Dendritic cell treated with granulocyte-macrophage colony-stimulating factor and Interleukin-4, amounts not matched to agents 40 ng/mL and 50 ng/mL, for 4 days (primary cell): ENCODE measurements at regions not wholly inside any gene's neighbourhood (a gene's known extent, or its start where the extent isn't known, plus 50 kb on each side); places are given as distances from the start of the nearest gene placed in this dataset.
"Not testable (repeated sequence)": the region's sequence is repeated elsewhere in the genome, so short reads cannot be mapped to it uniquely, and the experiment has no call there.

ENCODE experiments used
- H3K27ac Mint-ChIP-seq: one replicate; pipeline ENCODE4 v1.8.0; 2022; ENCODE audit warnings: mild to moderate bottlenecking, mixed read lengths
- H3K27me3 Mint-ChIP-seq: one replicate; pipeline ENCODE4 v1.8.0; 2022; ENCODE audit warnings: mild to moderate bottlenecking, mixed read lengths
- H3K36me3 Mint-ChIP-seq: one replicate; pipeline ENCODE4 v1.8.0; 2022; ENCODE audit warnings: low read depth, mixed read lengths
- H3K4me1 Mint-ChIP-seq: one replicate; pipeline ENCODE4 v1.8.0; 2022; ENCODE audit warnings: low read depth, mixed read lengths
- H3K4me3 Mint-ChIP-seq: one replicate; pipeline ENCODE4 v1.8.0; 2022; ENCODE audit warnings: mild to moderate bottlenecking, moderate library complexity, mixed read lengths
- H3K9me3 Mint-ChIP-seq: one replicate; pipeline ENCODE4 v1.8.0; 2022; ENCODE audit warnings: mixed read lengths
- intact Hi-C: fragments of 100-400 bp; cut with micrococcal nuclease; formaldehyde crosslinking; loops from one replicate; pipeline ENCODE4 v1.15.0; 2022

DNA sequence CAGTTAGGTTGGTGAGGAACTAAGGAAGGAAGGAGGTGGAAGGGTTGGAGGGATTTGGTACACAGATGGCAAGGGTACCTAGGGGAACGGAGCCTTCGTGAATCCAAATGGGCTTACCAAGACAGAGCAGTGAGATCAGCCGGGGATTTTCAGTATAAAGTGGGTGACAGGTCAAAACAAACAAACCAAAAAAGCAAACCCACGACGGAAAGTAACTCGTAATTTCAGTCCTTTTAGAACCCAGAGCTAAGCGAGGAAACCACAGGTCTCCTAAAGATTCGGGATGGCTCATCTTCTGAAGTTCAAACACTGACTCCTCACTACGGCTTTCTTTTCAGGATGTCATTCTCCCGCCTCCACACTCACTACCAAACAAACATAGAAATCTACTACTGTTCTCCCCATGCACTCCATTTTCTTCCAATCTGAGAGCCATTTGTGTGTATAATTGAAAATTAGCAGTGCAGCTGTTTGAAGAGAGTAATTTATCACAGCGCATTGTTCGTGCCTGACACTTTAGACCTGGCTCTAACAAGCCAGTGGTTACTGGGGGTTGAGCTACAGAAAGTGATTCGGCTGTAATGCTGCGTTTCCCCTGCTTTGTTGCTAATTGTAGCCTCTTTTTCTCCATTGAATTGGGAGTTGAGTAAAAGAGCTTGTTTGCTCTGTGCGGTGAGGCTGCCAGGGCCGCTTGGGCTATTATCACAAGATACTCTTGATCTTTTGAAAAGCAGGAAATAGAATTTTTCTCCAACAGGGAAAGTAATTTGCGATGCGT lies 64.7 kb upstream of the CCDC39 start:
- Mint-ChIP-seq H3K27me3 (no peaks in the 10 kb centered on the region), H3K4me3 (no peak overlapping the region), H3K4me1 (no peaks in the 10 kb centered on the region), H3K9me3 (no peaks in the 10 kb centered on the region), H3K36me3 (no peaks in the 10 kb centered on the region), H3K27ac (no peak overlapping the region)
- intact Hi-C loops = no loop called here

DNA sequence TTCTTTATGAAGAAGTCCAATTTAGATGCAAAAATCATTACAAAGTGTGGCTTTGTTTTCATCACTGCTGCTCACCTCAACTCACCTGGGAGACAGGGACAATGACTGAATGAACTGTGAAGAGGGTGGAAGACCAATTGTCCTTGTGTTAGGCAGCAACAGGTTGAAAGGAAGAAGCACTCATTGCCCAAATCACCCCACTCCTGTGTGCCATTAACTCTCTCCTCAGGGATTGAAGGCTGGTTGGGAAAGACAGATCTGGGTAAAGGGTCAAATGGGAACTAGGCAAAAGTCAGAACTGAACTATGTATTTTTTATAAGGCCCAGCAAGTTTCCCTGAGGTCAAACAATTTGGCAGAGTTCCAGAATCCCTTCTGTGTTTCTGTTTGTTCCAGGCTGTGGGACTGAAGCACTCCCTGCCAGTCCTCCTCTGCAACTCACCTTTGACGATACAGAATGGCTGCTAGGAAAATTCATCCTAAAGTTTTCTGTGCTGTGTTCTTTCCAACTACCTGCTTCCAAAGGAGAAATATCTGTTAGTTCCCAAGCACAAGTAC lies 68.6 kb upstream of the CCDC39 start:
- Mint-ChIP-seq H3K4me1 (no peaks in the 10 kb centered on the region), H3K9me3 (no peaks in the 10 kb centered on the region), H3K36me3 (no peaks in the 10 kb centered on the region), H3K27ac (no peak overlapping the region), H3K4me3 (no peak overlapping the region), H3K27me3 (no peaks in the 10 kb centered on the region)
- intact Hi-C loops = no loop called here

DNA sequence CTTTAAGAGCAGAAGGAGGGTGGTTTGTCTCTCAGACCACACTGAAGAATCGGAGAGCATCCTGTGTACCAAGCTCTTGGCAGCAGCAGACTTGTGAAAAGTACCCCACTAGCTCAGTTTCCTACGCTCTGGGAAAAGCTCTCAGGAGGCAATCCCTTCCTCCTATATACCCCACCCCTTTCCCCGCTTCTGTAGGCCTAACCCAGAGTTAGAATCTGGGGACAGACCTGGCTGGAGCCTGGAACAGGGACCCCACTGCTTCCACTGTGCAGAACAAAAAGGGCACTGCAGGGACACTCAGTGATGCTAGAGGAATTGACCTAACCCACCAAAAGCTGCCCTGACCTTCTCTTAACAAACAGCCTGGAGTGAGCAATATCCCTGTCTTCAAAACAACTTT lies 70.0 kb upstream of the CCDC39 start:
- no peak overlapping the region for H3K4me3 Mint-ChIP-seq
- H3K27ac Mint-ChIP-seq = no peak overlapping the region
- H3K36me3 Mint-ChIP-seq = no peaks in the 10 kb centered on the region
- no peaks in the 10 kb centered on the region for H3K9me3 Mint-ChIP-seq
- intact Hi-C loops = no loop called here
- no peaks in the 10 kb centered on the region for H3K4me1 Mint-ChIP-seq
- no peaks in the 10 kb centered on the region for H3K27me3 Mint-ChIP-seq

DNA sequence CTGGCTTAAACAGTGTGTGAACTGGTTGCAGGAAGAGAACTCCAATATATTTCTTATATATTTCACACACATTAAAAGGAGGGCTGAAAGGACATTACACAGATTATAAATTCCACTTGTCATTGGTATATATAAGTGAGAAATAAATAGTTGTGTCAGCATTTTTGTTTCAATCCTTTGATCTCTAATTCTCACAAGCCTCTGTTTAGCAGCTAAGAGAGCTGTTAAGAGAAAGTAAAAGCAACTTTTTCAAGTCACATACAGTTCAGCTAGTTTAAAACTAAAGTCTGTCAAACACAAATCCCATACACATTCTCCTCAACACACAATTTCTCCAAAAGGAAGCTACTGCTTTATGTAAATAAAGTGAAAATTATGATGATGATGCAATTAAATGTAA lies 70.5 kb upstream of the CCDC39 start:
- intact Hi-C loops = no loop called here
- Mint-ChIP-seq H3K27me3 (no peaks in the 10 kb centered on the region), H3K36me3 (no peaks in the 10 kb centered on the region), H3K4me1 (no peaks in the 10 kb centered on the region), H3K4me3 (no peak overlapping the region), H3K27ac (no peak overlapping the region), H3K9me3 (no peaks in the 10 kb centered on the region)

DNA sequence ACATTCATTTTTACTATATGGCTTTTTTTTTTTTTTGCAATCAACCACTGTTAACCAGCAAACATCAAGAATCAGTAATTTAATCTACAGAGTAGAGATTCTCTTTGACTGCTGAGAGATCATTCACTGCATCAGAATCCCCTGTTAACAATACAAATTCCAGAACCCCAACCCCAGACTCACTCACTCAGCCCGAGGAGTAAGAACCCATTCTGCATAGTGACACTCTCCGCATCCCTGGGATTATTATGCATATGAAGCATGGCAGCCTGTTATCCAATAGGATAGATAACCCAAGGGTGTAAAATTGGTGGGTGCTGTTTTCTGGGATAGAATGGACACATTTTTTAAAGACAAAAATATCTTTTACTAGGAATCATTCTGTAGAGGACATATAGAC lies 76.3 kb upstream of the CCDC39 start:
- intact Hi-C loops = no loop called here

DNA sequence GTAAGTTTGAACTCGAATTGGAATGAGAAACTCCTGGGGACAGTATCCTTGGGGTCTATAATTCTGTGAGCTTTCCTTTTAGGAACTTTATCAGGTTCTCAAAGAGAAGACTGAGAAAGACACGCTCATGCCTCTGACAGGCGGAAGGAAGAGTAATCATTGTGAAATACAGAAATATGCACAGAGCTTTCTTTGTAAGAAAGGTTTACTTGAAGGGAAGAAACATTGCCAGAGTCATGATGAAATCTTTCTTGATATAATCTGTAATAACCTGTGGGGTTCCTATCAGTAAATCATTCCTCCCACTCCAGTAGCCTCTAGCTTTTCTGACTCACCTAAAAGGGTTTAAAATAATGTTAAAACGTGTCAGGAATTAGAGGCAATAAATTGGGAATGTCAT lies 83.6 kb upstream of the CCDC39 start:
- H3K27ac Mint-ChIP-seq = no peak overlapping the region

More for the DNA sequence above, 76.3 kb upstream of the CCDC39 start:
- Mint-ChIP-seq H3K36me3 (no peaks in the 10 kb centered on the region), H3K4me1 (no peaks in the 10 kb centered on the region), H3K27me3 (no peaks in the 10 kb centered on the region), H3K4me3 (no peak overlapping the region), H3K27ac (no peak overlapping the region), H3K9me3 (peaks cover 11% of the 10 kb centered on the region)

DNA sequence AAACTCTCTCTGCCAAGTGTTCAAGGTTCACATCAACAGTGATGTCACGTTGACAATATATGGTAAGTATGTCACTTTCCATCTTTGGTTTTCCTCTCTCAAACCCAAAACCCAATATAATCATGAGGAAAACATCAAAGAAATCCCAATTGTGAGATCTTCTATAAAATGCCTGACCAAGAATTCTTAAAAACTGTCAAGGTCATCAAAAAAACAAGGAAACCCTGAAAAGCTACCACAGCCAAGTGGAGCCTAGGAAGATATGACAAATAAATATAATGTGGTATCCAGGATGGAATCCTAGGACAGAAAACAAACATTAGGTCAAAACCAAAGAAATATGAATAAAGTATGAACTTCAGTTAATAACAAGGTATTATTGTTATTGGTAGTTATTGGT lies 85.2 kb upstream of the CCDC39 start:
- intact Hi-C loops = no loop called here
- peaks cover 21% of the 10 kb centered on the region for H3K9me3 Mint-ChIP-seq
- H3K4me3 Mint-ChIP-seq = no peak overlapping the region
- no peaks in the 10 kb centered on the region for H3K4me1 Mint-ChIP-seq
- H3K27me3 Mint-ChIP-seq = no peaks in the 10 kb centered on the region
- H3K27ac Mint-ChIP-seq = no peak overlapping the region
- H3K36me3 Mint-ChIP-seq = no peaks in the 10 kb centered on the region

More for the DNA sequence above, 83.6 kb upstream of the CCDC39 start:
- H3K4me3 Mint-ChIP-seq = no peak overlapping the region
- H3K4me1 Mint-ChIP-seq = no peaks in the 10 kb centered on the region
- H3K36me3 Mint-ChIP-seq = no peaks in the 10 kb centered on the region
- peaks cover 25% of the 10 kb centered on the region for H3K9me3 Mint-ChIP-seq
- intact Hi-C loops = no loop called here
- no peaks in the 10 kb centered on the region for H3K27me3 Mint-ChIP-seq

DNA sequence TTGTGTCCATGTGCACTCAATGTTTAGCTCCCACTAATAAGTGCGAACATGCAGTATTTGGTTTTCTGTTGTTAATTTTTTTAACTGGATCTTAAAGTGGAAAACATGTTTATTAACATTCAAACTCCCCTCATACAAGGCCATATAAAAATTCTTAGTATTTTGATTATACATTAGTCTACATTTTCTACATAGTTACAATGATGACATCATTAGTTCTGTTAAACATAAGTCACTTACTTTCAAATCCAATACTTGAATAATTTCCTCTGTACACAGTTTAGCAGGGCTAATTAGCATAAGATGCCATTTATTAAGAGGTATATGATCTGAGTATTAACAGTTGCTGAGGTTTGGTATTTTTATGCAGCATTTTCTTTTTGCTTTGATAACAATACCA lies 91.3 kb upstream of the CCDC39 start:
- Mint-ChIP-seq H3K9me3 (peaks cover 27% of the 10 kb centered on the region), H3K27ac (no peak overlapping the region), H3K4me1 (no peaks in the 10 kb centered on the region), H3K36me3 (no peaks in the 10 kb centered on the region), H3K4me3 (no peak overlapping the region), H3K27me3 (no peaks in the 10 kb centered on the region)
- intact Hi-C loops = no loop called here

DNA sequence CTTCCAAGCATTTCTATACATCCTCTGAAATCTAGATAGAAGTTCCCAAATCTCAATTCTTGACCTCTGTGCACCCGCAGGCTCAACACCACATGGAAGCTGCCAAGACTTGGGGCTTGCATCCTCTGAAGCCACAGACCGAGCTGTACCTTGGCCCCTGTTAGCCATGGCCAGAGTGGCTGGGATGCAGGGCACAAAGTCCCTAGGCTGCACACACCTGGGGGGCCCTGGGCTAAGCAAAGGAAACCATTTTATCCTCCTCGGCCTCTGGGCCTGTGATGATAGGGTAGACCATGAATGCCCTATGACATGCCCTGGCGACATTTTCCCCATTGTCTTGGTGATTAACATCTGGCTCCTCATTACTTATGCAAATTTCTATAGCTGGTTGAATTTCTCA lies 97.1 kb upstream of the CCDC39 start:
- H3K27ac Mint-ChIP-seq = no peak overlapping the region
- no peaks in the 10 kb centered on the region for H3K27me3 Mint-ChIP-seq
- no peak overlapping the region for H3K4me3 Mint-ChIP-seq
- H3K36me3 Mint-ChIP-seq = no peaks in the 10 kb centered on the region
- intact Hi-C loops = no loop called here
- peaks cover 66% of the 10 kb centered on the region for H3K9me3 Mint-ChIP-seq
- no peaks in the 10 kb centered on the region for H3K4me1 Mint-ChIP-seq

DNA sequence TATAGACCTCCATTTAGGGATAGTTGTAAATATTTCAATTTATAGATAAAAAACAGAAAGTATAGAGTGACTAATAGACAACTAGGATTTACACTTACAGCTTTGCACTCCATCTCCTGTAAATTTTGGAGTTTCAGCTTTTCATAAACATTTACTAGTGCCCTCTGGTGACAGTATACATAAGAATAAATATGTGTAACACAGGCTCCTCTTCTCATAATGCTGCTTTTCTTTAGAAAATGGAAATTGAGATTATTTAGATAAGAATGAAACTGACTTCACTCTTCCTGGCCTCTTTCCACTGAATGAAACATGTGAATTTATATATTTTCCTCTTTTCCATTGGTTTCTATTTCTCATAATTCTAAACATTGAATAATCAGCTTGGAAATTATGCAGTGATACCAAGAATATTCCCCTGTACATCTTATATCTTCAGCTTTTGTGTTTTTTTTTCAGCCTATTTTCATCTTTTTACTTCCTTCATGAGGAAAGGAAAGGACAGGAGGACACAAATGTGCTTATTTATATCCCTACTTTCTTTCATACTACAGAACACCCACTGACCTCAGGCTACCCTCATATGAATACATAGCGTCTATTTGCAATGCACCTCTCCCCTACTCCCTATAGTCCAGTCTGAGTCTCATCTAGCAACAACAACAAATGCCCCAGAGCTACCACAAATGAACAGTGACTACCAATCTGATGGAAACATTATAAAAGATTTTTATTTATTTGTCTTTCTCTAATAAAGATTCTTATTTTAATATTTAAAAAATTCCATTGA lies 103.1 kb upstream of the CCDC39 start:
- Mint-ChIP-seq H3K4me1 (no peaks in the 10 kb centered on the region), H3K9me3 (peaks cover 33% of the 10 kb centered on the region), H3K4me3 (no peak overlapping the region), H3K27me3 (no peaks in the 10 kb centered on the region), H3K27ac (no peak overlapping the region), H3K36me3 (no peaks in the 10 kb centered on the region)
- intact Hi-C loops = no loop called here

DNA sequence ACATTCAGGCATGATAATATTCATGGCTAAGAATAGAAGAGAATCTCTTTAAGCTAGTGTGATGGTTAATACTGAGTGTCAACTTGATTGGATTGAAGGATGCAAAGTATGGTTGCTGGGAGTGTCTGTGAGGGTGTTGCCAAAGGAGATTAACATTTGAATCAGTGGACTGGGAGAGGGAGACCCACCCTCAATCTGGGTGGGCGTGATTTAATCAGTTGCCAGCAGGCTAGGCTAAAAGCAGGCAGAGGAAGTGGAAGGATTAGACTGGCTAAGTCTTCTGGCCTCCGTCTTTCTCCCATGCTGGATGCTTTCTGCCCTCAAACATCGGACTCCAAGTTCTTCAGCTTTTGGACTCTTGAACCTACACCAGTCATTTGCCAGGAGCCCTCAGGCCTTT lies 106.9 kb upstream of the CCDC39 start:
- H3K27ac Mint-ChIP-seq, H3K4me1 Mint-ChIP-seq, H3K9me3 Mint-ChIP-seq, H3K4me3 Mint-ChIP-seq, H3K36me3 Mint-ChIP-seq, H3K27me3 Mint-ChIP-seq, intact Hi-C loops: not testable (repeated sequence)

DNA sequence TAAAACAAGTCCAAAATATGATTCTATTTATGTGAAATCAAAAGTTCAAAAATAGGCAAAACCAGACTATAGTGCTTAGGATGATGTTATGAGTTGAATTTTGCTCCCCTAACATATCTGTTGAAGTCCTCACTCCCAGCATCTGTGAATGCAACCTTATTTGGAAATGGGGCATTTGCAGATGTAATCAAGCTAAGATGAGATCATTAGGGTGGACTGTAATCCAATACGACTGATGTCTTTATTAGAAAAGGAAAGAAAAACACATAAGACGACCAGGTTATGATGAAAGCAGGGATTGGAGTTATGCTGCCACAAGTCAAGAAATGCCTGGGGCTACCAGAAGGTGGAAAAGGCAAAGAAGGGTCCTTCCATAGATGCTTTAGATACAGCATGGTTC lies 110.5 kb upstream of the CCDC39 start:
- intact Hi-C loops = no loop called here
- H3K27ac Mint-ChIP-seq = no peak overlapping the region
- no peaks in the 10 kb centered on the region for H3K27me3 Mint-ChIP-seq
- H3K4me1 Mint-ChIP-seq = no peaks in the 10 kb centered on the region
- no peaks in the 10 kb centered on the region for H3K36me3 Mint-ChIP-seq
- no peak overlapping the region for H3K4me3 Mint-ChIP-seq
- no peaks in the 10 kb centered on the region for H3K9me3 Mint-ChIP-seq

DNA sequence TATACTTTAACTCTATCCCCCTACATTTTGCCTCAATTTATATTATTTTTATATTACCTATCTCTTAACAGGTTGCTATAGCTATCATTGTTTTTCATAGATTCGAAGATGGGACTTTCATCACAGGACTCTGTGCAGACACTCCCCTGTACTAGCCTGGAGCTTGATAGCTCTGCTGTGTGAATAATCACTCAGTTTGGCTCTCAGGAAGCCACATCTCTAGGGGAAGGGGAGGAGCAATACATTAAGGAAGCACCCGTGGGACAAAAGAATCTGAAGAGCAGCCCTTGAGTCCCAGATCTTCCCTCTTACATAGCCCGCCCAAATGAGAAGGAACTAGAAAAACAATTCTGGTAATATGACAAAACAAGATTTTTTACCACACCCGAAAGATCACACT lies 114.3 kb upstream of the FXR1 start:
- Mint-ChIP-seq H3K36me3 (no peaks in the 10 kb centered on the region), H3K9me3 (no peaks in the 10 kb centered on the region), H3K27ac (no peak overlapping the region), H3K4me3 (no peak overlapping the region), H3K4me1 (no peaks in the 10 kb centered on the region), H3K27me3 (no peaks in the 10 kb centered on the region)
- intact Hi-C loops = no loop called here

DNA sequence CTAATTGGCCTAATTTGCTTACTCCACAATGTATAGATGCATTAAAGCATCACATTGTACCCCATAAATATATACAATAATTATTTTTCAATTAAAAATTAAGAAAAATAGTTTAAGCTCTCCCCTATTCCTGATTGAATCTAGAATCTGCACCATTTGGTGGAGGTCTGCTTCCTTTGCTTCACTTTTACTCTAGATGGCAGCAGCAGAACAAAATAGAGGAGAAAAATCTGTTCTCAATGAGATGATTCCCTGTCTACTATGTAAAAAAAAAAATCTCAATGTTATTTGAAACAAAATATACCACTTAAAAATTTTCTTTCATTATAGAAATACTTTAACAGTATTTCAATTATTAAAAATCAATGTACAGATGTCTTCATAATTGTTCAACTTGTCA lies 109.6 kb upstream of the FXR1 start:
- H3K27me3 Mint-ChIP-seq = no peaks in the 10 kb centered on the region
- H3K27ac Mint-ChIP-seq = no peak overlapping the region
- H3K4me3 Mint-ChIP-seq = no peak overlapping the region
- no peaks in the 10 kb centered on the region for H3K9me3 Mint-ChIP-seq
- intact Hi-C loops = no loop called here
- no peaks in the 10 kb centered on the region for H3K4me1 Mint-ChIP-seq
- no peaks in the 10 kb centered on the region for H3K36me3 Mint-ChIP-seq
